LoVo (cell line): ENCODE measurements at regions not wholly inside any gene's neighbourhood (a gene's known extent, or its start where the extent isn't known, plus 50 kb on each side); places are given as distances from the start of the nearest gene placed in this dataset.
"Not testable (repeated sequence)": the region's sequence is repeated elsewhere in the genome, so short reads cannot be mapped to it uniquely, and the experiment has no call there.

Experiments used
- DNase-seq: peaks from one replicate; pipeline ENCODE4 v3.0.0-alpha.2; 2016; ENCODE audit warnings: low spot score

- no peak for DNase-seq
These were observed 318.8 kb upstream of the NAALADL2 start for GRCh38 chr3:174540116-174540908.

GRCh38 chr3:174541708-174542315 lies 317.3 kb upstream of the NAALADL2 start:
- no peak for DNase-seq

GRCh38 chr3:174547801-174548435 lies 311.2 kb upstream of the NAALADL2 start:
- DNase-seq, result no peak

DNA sequence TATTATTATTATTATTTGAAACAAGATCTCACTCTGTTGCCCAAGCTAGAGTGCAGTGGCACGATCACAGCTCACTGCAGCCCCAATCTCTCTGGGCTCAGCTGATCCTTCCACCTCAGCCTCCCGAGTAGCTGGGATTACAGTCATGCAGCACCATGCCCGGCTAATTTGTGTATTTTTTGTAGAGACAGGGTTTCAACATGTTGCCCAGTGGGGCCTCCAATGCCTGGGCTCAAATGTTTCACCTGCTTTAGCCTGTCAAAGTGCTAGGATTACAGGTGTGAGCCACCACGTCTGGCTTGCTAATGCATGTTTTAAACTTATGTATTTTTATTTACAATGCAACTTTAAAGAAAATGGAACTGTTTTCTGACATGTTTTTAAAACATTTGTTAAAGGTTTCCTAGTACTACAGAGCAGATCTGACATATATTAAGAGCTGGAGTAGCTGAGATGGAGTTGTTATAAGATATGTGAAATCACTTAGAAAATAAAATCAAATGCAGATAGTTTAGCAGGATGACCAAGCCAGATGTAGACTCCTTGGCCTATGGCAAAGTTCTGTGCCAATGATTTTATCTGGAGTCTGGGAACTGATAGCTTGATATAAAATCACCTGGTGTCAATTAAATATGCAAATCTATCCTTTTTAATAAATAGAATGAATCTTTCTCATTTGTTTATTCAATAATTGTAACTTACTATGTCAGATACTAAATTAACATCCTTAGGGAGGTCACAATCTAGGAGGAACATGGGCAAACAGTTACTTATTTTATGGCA lies 310.1 kb upstream of the NAALADL2 start:
- no peak for DNase-seq

DNA sequence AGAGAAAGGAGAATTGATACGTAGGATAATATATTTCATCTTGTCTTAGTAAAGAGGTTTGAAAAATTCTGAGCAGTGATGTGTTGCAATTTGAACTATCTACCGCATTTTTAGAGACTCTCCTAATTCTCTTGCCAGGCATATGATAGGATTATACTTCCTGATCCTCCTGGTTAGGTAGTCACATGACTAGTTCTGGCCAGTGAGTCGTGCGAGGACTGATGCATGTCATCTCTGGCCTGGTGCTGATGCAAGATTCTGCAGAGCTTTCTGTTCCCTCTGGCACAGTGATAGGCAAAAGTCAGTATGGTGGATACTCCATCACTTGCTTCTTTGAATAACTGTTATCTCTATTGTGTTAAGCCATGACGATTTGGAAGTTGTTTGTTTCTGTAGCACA lies 277.6 kb upstream of the NAALADL2 start:
- no peak for DNase-seq

- DNase-seq, result no peak
These were observed 275.7 kb upstream of the NAALADL2 start for GRCh38 chr3:174583396-174583795.

- not testable (repeated sequence) for DNase-seq
These were observed 272.0 kb upstream of the NAALADL2 start for GRCh38 chr3:174587137-174587536.

- DNase-seq, result no peak
These were observed 262.6 kb upstream of the NAALADL2 start for GRCh38 chr3:174596447-174596982.

DNA sequence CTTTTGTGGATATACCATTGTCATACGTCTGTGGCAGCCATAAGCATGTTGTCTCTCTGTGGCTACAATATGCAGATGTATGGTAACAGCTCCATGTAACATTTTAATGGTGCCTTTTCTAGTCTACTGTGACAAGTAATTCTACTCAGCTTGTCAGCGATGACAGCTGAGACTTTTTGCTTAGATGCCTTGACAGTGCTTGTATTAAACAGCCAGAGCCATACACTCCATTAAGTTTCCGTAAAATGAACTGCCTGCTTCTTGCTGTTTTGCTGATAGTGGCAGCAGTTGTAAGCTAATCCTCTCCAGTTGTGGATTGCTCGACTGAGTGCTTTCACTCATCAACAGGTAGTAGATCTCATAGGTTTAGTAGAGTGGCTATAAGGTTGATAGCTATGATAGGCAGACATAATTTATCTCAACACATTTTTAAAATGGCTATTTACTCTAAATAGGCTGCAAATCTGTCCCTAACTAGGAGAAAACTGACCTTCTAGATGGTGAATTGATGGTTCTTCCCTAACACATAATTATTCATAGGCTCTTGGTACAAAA lies 260.2 kb upstream of the NAALADL2 start:
- no peak for DNase-seq

DNA sequence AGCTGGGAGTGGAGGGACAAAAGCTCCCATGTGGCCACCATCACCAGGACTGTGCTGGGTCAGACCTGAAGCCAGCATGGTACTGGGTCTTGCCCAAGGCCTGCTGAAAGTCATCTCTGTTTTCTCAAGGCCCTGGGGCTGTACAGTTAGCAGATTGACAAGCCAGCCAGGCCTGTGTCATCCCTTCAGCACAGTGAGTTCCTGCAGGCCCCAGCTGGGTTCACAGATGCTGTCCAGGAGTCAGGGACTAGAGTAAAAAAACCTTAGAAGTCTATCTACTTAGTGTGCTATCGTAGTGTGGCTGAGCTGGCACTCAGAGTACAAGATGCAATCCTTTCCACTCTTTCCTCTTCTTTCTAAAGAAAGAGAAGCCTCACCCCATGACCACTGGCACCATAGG lies 246.0 kb upstream of the NAALADL2 start:
- DNase-seq, result no peak

DNA sequence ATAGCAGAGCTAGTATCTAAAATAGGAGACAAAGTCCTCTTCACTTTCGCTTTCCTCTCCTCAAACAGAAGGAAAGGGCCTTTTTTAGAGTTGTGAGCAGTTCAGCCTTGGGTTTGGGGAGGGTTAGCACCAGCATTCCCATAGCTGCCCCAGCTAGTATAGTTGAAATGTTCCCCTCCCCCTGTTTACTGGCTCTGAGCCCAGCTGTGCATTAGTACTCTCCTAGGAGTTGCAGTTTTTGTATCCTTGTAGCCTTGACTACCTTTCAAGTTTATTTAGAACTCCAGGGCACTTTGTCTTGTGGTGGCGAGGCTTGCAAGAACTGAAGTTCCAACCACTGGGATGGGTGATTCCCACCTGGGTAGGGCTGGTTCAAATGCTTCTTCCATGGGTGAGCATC lies 245.1 kb upstream of the NAALADL2 start:
- no peak for DNase-seq

GRCh38 chr3:174618368-174619080 lies 240.6 kb upstream of the NAALADL2 start:
- no peak for DNase-seq

- no peak for DNase-seq
These were observed 239.9 kb upstream of the NAALADL2 start for GRCh38 chr3:174619239-174619638.

- DNase-seq, result no peak
These were observed 239.0 kb upstream of the NAALADL2 start for GRCh38 chr3:174620138-174620537.

DNA sequence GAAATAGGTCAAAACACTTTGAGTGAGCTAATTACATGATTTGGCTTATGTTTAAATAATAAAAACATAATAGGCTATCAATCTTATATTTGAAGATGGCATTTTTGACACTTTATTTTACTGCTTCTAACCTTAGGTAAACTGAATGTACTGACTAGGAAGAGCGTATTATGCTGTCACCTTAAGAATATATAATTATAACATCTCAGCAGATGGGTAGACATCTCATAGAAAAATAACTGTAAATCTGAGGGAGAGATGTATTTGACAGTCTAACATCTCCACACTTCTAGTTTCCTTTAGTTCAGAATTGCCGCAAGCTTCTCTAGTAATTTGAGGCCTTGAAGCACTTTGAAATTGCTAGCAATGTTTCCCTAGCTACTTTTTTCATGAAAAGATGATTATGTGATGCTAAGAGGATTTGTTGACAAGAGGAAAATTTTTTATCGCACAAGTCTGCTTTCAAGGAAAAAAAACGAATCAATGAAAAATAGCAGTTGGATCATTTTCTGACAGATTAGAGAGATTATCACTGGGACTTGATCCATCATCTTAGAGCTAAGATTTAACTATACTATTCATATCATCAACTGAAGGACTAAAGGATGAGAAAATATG lies 238.2 kb upstream of the NAALADL2 start:
- DNase-seq, result no peak

DNA sequence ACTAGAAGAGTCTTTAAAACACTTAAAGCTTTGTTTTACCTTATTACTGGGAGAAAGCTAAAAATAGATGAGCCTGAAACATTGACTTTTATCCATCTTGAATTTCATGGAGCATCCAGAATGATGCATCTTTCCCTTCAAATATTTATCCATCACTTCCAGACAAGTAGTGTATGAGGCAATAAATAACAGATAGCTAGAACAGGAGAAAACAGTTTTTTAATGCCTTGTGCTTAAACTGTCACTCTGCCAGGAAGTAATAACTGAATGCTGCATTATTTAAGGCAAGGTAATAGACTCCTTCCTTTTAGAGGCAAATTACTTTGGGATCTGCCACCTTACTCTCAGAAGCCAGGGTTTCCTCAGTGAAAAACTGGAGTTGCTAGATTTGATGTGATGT lies 225.8 kb upstream of the NAALADL2 start:
- DNase-seq, result no peak

- no peak for DNase-seq
These were observed 222.7 kb upstream of the NAALADL2 start for GRCh38 chr3:174636451-174636850.

GRCh38 chr3:174639406-174639805 lies 219.7 kb upstream of the NAALADL2 start:
- no peak for DNase-seq

- no peak for DNase-seq
These were observed 219.2 kb upstream of the NAALADL2 start for GRCh38 chr3:174639970-174640369.

DNA sequence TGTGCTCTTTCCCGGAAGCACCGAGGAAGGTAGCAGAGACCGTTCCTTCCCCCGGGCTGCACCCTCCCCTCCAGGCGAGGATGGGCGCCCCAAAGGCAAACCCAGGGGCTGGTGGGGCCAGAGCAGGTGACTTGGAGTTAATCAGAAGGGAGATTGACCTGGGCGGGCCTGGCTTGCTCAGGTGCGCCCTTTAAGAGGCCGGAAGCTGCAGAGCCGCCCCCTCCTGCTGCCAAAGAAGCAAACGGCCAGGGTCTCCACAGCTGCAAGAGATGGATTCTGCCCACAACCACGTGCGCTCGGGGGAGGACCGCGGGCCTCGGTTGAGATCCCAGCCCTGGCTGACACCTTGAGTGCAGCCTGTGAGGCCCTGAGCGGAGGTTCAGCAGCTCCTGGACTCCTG lies 218.2 kb upstream of the NAALADL2 start:
- no peak for DNase-seq

DNA sequence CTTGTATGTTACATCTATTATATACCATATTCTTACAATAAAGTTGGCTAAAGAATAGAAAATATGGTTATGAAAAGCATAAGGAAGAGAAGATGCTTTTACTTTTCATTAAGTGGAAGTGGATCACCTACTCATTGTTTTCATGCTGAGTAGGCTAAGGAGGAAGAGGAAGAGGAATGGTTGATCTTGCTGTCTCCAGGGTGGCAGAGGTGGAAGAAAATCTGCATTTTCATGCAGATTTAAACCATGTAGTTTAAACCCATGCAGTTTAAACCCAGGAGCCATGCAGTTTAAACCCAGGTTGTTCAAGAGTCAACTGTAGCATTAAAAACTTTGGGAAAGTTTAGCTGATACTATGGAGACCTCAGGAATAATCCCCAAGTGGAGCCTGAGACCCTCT lies 214.8 kb upstream of the NAALADL2 start:
- no peak for DNase-seq
